H9 (cell line): ENCODE measurements at regions not wholly inside any gene's neighbourhood (a gene's known extent, or its start where the extent isn't known, plus 50 kb on each side); places are given as distances from the start of the nearest gene placed in this dataset.

Experiments used
- DNase-seq: peaks from one replicate; pipeline ENCODE4 v3.0.0-alpha.2; 2017
- H2AFZ ChIP-seq: one replicate; pipeline ENCODE4 v1.6.1; 2013; ENCODE audit warnings: mild to moderate bottlenecking, low read length, control low read depth, moderate library complexity
- H2AK5ac ChIP-seq: 2 replicates; pipeline ENCODE4 v1.6.1; 2013; ENCODE audit warnings: low read length, control low read depth, mixed read lengths; ENCODE audit not compliant: insufficient read length
- H2BK120ac ChIP-seq: one replicate; pipeline ENCODE4 v1.6.1; 2013; ENCODE audit warnings: low read depth, mild to moderate bottlenecking, low read length, control low read depth, inconsistent platforms; ENCODE audit not compliant: poor library complexity, severe bottlenecking
- H2BK12ac ChIP-seq: 2 replicates; pipeline ENCODE4 v1.6.1; 2013; ENCODE audit warnings: low read length, control low read depth, mixed read lengths, low read depth; ENCODE audit not compliant: insufficient read length
- H2BK15ac ChIP-seq: 2 replicates; pipeline ENCODE4 v1.6.1; 2013; ENCODE audit warnings: low read depth, low read length, control low read depth
- H2BK20ac ChIP-seq: one replicate; pipeline ENCODE4 v1.6.1; 2013; ENCODE audit warnings: low read depth, mild to moderate bottlenecking, low read length, control low read depth, inconsistent platforms; ENCODE audit not compliant: poor library complexity, severe bottlenecking
- H2BK5ac ChIP-seq: 2 replicates; pipeline ENCODE4 v1.6.1; 2013; ENCODE audit warnings: low read length, control low read depth, mixed read lengths; ENCODE audit not compliant: insufficient read length
- H3K14ac ChIP-seq: 2 replicates; pipeline ENCODE4 v1.6.1; 2013; ENCODE audit warnings: low read length, control low read depth; ENCODE audit not compliant: insufficient read depth
- H3K18ac ChIP-seq: 2 replicates; pipeline ENCODE4 v1.6.1; 2013; ENCODE audit warnings: low read depth, mild to moderate bottlenecking, mixed read lengths, low read length, control low read depth; ENCODE audit not compliant: insufficient read length
- H3K23ac ChIP-seq: 2 replicates; pipeline ENCODE4 v1.6.1; 2013; ENCODE audit warnings: low read length, control low read depth, mixed read lengths, low read depth; ENCODE audit not compliant: insufficient read length
- H3K23me2 ChIP-seq: 2 replicates; pipeline ENCODE4 v1.6.1; 2013; ENCODE audit warnings: low read depth, mild to moderate bottlenecking, mixed read lengths, low read length, control low read depth; ENCODE audit not compliant: insufficient read length, poor library complexity, severe bottlenecking
- H3K27ac ChIP-seq: 2 replicates; pipeline ENCODE4 v1.5.1; 2013; ENCODE audit warnings: low read length, control low read depth, mixed read lengths, low read depth; ENCODE audit not compliant: insufficient read length
- H3K27me3 ChIP-seq: 2 replicates; pipeline ENCODE4 v1.6.1; 2013; ENCODE audit warnings: low read length, control low read depth, inconsistent platforms; ENCODE audit not compliant: insufficient read depth
- H3K4ac ChIP-seq: 2 replicates; pipeline ENCODE4 v1.6.1; 2013; ENCODE audit warnings: low read depth, mild to moderate bottlenecking, control low read depth, inconsistent platforms, low read length, moderate library complexity
- H3K4me1 ChIP-seq: 2 replicates; pipeline ENCODE4 v1.6.1; 2013; ENCODE audit warnings: low read length, control low read depth, inconsistent platforms; ENCODE audit not compliant: insufficient read depth
- H3K4me2 ChIP-seq: 2 replicates; pipeline ENCODE4 v1.6.1; 2013; ENCODE audit warnings: low read length, control low read depth, mixed read lengths; ENCODE audit not compliant: insufficient read length, insufficient read depth
- H3K56ac ChIP-seq: 2 replicates; pipeline ENCODE4 v1.6.1; 2013; ENCODE audit warnings: low read depth, mild to moderate bottlenecking, mixed read lengths, low read length, control low read depth; ENCODE audit not compliant: insufficient read length
- H3K79me1 ChIP-seq: 2 replicates; pipeline ENCODE4 v1.6.1; 2013; ENCODE audit warnings: low read depth, mild to moderate bottlenecking, moderate library complexity, low read length, control low read depth, inconsistent platforms; ENCODE audit not compliant: insufficient read depth, poor library complexity, severe bottlenecking
- H3K79me2 ChIP-seq: 2 replicates; pipeline ENCODE4 v1.6.1; 2013; ENCODE audit warnings: low read length, control low read depth, inconsistent platforms; ENCODE audit not compliant: insufficient read depth
- H3K9ac ChIP-seq: 2 replicates; pipeline ENCODE4 v1.6.1; 2013; ENCODE audit warnings: low read length, control low read depth, mixed read lengths; ENCODE audit not compliant: insufficient read length; ENCODE audit errors: extremely low read depth
- H3K9me3 ChIP-seq: one replicate; pipeline ENCODE4 v1.6.1; 2013; ENCODE audit warnings: low read depth, low read length, inconsistent platforms; ENCODE audit not compliant: control insufficient read depth
- H3T11ph ChIP-seq: one replicate; pipeline ENCODE4 v1.6.1; 2013; ENCODE audit warnings: mild to moderate bottlenecking, low read length, control low read depth, inconsistent platforms
- H4K20me1 ChIP-seq: one replicate; pipeline ENCODE4 v1.6.1; 2013; ENCODE audit not compliant: control insufficient read depth, insufficient read length, insufficient read depth
- H4K5ac ChIP-seq: 2 replicates; pipeline ENCODE4 v1.6.1; 2013; ENCODE audit warnings: low read depth, mild to moderate bottlenecking, mixed read lengths, low read length, control low read depth; ENCODE audit not compliant: insufficient read length
- H4K8ac ChIP-seq: replicated peaks from 2 replicates; pipeline ENCODE4 v1.6.1; 2013; ENCODE audit warnings: low read length, control low read depth, mixed read lengths, low read depth; ENCODE audit not compliant: insufficient read length
- H4K91ac ChIP-seq: 2 replicates; pipeline ENCODE4 v1.6.1; 2013; ENCODE audit warnings: low read depth, mild to moderate bottlenecking, moderate library complexity, mixed read lengths, low read length, control low read depth; ENCODE audit not compliant: insufficient read length
- H3K27ac Mint-ChIP-seq, 3 experiments: 2 replicates in 2 of 3; 3 replicates in 1 of 3; pipeline ENCODE4 v1.8.0; 2020 to 2021; ENCODE audit warnings: mixed read lengths in 3 of 3, mild to moderate bottlenecking in 1 of 3, moderate library complexity in 1 of 3
- H3K27me3 Mint-ChIP-seq: 2 replicates; pipeline ENCODE4 v1.8.0; 2021; ENCODE audit warnings: low read depth, mild to moderate bottlenecking, moderate library complexity, mixed read lengths
- H3K36me3 Mint-ChIP-seq, 3 experiments: 2 replicates in 2 of 3; 3 replicates in 1 of 3; pipeline ENCODE4 v1.8.0; 2020 to 2021; ENCODE audit warnings: low read depth in 3 of 3, mixed read lengths in 3 of 3; ENCODE audit not compliant: insufficient read depth in 1 of 3
- H3K4me1 Mint-ChIP-seq, 2 experiments: 2 replicates each; pipeline ENCODE4 v1.8.0; 2020; ENCODE audit warnings: mixed read lengths in 2 of 2
- H3K4me3 Mint-ChIP-seq, 2 experiments: 2 replicates in 1 of 2; 3 replicates in 1 of 2; pipeline ENCODE4 v1.8.0; 2020 to 2021; ENCODE audit warnings: mild to moderate bottlenecking in 2 of 2, mixed read lengths in 2 of 2, moderate library complexity in 1 of 2
- H3K9me3 Mint-ChIP-seq, 2 experiments: 2 replicates in 1 of 2; 3 replicates in 1 of 2; pipeline ENCODE4 v1.8.0; 2020; ENCODE audit warnings: mild to moderate bottlenecking in 2 of 2, mixed read lengths in 2 of 2, moderate library complexity in 1 of 2
- TF ChIP-seq, protein P1 (sequence below): fragments of 200-600 bp; sonication (generic); conservative IDR thresholded peaks from 3 replicates; pipeline ENCODE4 v1.8.0; 2021; ENCODE audit warnings: antibody characterized with exemption, mild to moderate bottlenecking

- Histone ChIP-seq H3K4me1 (no peaks in the 10 kb centered on the region), H3K14ac (no peak overlapping the region), H3K56ac (no peak overlapping the region), H2AK5ac (no peak overlapping the region), H3K4me2 (no peak overlapping the region), H4K5ac (no peak overlapping the region), H2BK12ac (no peak overlapping the region), H3K27ac (no peak overlapping the region), H2BK20ac (no peak overlapping the region), H3K23me2 (no peaks in the 10 kb centered on the region), H4K20me1 (no peaks in the 10 kb centered on the region), H4K91ac (no peak overlapping the region), H2BK5ac (no peak overlapping the region), H3K9me3 (no peaks in the 10 kb centered on the region), H3K4ac (no peak overlapping the region), H3T11ph (no peak overlapping the region), H2AFZ (no peak overlapping the region), H3K23ac (no peak overlapping the region), H2BK120ac (no peak overlapping the region), H3K9ac (no peak overlapping the region), H3K27me3 (no peaks in the 10 kb centered on the region), H3K79me1 (no peaks in the 10 kb centered on the region), H3K18ac (no peak overlapping the region), H4K8ac (no peak overlapping the region), H3K79me2 (no peaks in the 10 kb centered on the region), H2BK15ac (no peak overlapping the region)
- no peak for DNase-seq
- H3K4me1 Mint-ChIP-seq: no peaks in the 10 kb centered on the region
- no peak overlapping the region for H3K4me3 Mint-ChIP-seq
- no peaks in the 10 kb centered on the region for H3K36me3 Mint-ChIP-seq
- no peaks in the 10 kb centered on the region for H3K27me3 Mint-ChIP-seq
- TF ChIP-seq, protein P1, sequence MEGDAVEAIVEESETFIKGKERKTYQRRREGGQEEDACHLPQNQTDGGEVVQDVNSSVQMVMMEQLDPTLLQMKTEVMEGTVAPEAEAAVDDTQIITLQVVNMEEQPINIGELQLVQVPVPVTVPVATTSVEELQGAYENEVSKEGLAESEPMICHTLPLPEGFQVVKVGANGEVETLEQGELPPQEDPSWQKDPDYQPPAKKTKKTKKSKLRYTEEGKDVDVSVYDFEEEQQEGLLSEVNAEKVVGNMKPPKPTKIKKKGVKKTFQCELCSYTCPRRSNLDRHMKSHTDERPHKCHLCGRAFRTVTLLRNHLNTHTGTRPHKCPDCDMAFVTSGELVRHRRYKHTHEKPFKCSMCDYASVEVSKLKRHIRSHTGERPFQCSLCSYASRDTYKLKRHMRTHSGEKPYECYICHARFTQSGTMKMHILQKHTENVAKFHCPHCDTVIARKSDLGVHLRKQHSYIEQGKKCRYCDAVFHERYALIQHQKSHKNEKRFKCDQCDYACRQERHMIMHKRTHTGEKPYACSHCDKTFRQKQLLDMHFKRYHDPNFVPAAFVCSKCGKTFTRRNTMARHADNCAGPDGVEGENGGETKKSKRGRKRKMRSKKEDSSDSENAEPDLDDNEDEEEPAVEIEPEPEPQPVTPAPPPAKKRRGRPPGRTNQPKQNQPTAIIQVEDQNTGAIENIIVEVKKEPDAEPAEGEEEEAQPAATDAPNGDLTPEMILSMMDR: no peak
- no peaks in the 10 kb centered on the region for H3K9me3 Mint-ChIP-seq
- H3K27ac Mint-ChIP-seq: no peak overlapping the region
These were observed 1597.8 kb downstream of the PLA2G4A start for GRCh38 chr1:188426561-188426960.
